Effector memory CD4-positive, alpha-beta T cell (primary cell): ENCODE measurements at regions not wholly inside any gene's neighbourhood (a gene's known extent, or its start where the extent isn't known, plus 50 kb on each side); places are given as distances from the start of the nearest gene placed in this dataset.

Experiments
- DNase-seq, 3 donors: peaks; one replicate each; pipeline ENCODE4 v3.0.0-alpha.2; 2020
- H3K27ac ChIP-seq: 2 replicates; pipeline ENCODE4 v1.7.0; 2013; ENCODE audit warnings: mild to moderate bottlenecking, low read length, moderate library complexity; ENCODE audit not compliant: insufficient read depth, poor library complexity, severe bottlenecking
- H3K27me3 ChIP-seq: replicated peaks from 2 replicates; pipeline ENCODE4 v1.7.0; 2013; ENCODE audit warnings: mild to moderate bottlenecking, low read length; ENCODE audit not compliant: insufficient read depth, control insufficient read depth, poor library complexity, severe bottlenecking
- H3K36me3 ChIP-seq: 2 replicates; pipeline ENCODE4 v1.7.0; 2013; ENCODE audit warnings: mild to moderate bottlenecking, low read length, moderate library complexity; ENCODE audit not compliant: control insufficient read depth, insufficient read depth
- H3K4me1 ChIP-seq: 2 replicates; pipeline ENCODE4 v1.7.0; 2013; ENCODE audit warnings: low read length, mild to moderate bottlenecking; ENCODE audit not compliant: control insufficient read depth, insufficient read depth, poor library complexity, severe bottlenecking
- H3K4me3 ChIP-seq: 2 replicates; pipeline ENCODE4 v1.7.0; 2013; ENCODE audit warnings: low read length, low read depth, mild to moderate bottlenecking; ENCODE audit not compliant: insufficient read depth, poor library complexity, severe bottlenecking
- H3K9me3 ChIP-seq: 2 replicates; pipeline ENCODE4 v1.7.0; 2013; ENCODE audit warnings: mild to moderate bottlenecking, low read length, moderate library complexity; ENCODE audit not compliant: control insufficient read depth

DNA sequence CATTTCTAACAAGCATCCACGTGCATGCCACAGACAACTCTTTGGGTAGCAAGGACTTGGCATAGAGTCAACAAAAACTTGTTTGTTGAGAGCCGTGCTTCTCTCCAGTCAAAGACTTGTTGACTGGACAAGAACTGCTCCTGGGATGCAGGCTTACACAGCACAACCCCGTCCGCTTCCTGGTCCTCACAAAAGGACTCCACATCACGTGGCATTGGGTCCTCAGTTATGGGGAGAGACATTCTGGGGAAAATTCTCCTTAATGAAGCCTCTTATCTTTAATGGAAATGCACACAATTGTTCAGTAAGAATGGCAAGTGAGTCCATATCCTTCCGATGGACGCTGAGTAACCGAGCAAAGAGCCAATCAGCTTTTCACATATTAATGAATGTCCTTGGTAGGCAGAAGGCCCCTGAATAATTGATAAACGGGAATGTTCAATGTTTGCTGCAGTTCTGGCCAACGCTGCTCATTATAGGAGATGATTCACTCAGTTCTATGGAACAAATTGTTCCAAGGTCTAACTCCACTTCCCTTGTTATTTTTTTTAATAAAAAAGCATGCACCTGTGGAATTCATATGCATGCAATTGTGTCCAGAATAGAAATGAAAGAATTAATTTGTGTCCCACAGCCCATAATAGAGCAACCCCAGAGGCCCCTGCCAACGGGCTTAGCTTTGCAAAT lies 97.0 kb upstream of the ZNF366 start:
- H3K4me3 ChIP-seq, result no peak overlapping the region
- H3K27me3 ChIP-seq, result no peaks in the 10 kb centered on the region
- H3K9me3 ChIP-seq, result no peaks in the 10 kb centered on the region
- no peak overlapping the region for H3K27ac ChIP-seq
- no peak for DNase-seq
- H3K4me1 ChIP-seq, result no peaks in the 10 kb centered on the region
- no peaks in the 10 kb centered on the region for H3K36me3 ChIP-seq

DNA sequence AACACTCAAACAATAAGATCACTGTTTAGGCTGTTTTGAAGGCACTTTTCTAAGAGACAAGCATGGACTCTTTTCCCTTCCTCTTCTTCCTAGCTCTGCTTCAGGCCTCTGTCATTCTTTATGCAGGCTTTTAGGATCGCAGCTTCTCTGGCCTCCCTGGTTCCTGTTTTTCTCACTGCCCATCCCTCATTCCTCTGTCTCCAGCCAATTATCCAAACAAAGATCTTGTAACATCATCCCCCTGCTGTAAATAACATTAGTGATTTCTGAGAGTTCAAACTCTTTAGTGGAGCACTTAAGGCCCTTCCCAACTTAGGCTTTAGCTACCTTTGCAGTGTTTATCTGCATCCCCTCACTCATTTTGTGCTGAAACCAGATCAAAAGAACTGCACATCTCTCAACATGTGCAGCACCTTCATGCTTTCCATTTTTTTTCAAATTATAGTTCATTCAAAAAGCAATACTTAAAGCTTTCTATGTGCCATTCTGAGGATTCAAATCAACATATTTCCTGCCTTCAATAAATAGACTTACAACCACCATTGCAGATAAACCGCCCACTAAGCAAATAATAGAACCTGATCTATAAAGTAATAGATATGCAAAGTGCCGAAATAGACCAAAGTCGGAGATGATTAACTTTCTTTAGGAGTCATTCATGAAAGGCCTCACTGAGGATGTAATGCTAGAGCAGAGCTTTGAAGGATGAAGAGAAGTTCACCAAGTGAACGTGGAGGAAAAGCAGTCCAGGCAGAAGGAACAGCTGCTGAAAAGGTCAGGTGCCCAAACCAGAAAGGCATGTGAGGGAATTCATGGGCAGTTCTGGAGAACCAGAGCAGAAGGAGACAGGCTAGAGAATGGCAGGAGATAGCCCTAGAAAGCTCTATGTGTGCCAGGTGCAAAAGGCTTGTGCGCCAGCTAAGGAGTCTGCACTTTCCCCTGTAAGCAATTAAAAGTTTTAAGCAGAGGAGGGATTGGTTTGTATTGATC lies 95.8 kb upstream of the ZNF366 start:
- Histone ChIP-seq H3K27me3 (no peaks in the 10 kb centered on the region), H3K4me3 (no peak overlapping the region), H3K9me3 (no peaks in the 10 kb centered on the region), H3K36me3 (no peaks in the 10 kb centered on the region), H3K27ac (no peak overlapping the region), H3K4me1 (no peaks in the 10 kb centered on the region)
- no peak for DNase-seq

GRCh38 chr5:72601861-72602260 lies 94.7 kb upstream of the ZNF366 start:
- DNase-seq, result no peak
- Histone ChIP-seq H3K27me3 (no peaks in the 10 kb centered on the region), H3K9me3 (no peaks in the 10 kb centered on the region), H3K4me1 (no peaks in the 10 kb centered on the region), H3K27ac (no peak overlapping the region), H3K36me3 (no peaks in the 10 kb centered on the region), H3K4me3 (no peak overlapping the region)

DNA sequence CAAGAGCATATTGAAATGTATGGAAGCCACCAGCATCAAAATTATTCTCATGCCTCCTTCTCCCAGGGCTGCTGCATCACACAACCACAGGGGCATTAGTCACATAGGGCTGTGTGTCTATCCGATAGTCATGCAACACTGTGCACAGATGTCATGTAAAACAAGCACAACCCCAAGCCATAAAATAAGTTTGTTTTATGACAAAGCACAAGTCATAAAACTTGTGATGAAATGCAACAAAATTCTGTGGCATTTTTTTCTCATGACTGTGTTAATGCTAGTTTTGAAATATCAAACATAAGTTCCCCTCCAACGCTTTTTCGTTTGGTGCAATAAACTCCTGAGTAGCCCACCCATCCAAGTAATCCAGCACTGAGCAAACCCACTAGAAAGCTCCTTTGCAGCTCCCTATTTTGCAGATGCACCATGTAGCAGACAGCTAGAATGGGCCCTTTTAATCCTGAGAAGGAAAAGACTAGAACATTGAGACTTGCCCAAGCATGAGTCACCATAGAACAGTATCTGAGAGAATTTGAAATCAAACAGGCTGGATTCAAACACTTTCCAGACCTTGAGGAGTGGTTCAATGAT lies 93.3 kb upstream of the ZNF366 start:
- Histone ChIP-seq H3K4me1 (no peaks in the 10 kb centered on the region), H3K9me3 (no peaks in the 10 kb centered on the region), H3K27ac (no peak overlapping the region), H3K4me3 (no peak overlapping the region), H3K27me3 (no peaks in the 10 kb centered on the region), H3K36me3 (no peaks in the 10 kb centered on the region)
- DNase-seq, result no peak

DNA sequence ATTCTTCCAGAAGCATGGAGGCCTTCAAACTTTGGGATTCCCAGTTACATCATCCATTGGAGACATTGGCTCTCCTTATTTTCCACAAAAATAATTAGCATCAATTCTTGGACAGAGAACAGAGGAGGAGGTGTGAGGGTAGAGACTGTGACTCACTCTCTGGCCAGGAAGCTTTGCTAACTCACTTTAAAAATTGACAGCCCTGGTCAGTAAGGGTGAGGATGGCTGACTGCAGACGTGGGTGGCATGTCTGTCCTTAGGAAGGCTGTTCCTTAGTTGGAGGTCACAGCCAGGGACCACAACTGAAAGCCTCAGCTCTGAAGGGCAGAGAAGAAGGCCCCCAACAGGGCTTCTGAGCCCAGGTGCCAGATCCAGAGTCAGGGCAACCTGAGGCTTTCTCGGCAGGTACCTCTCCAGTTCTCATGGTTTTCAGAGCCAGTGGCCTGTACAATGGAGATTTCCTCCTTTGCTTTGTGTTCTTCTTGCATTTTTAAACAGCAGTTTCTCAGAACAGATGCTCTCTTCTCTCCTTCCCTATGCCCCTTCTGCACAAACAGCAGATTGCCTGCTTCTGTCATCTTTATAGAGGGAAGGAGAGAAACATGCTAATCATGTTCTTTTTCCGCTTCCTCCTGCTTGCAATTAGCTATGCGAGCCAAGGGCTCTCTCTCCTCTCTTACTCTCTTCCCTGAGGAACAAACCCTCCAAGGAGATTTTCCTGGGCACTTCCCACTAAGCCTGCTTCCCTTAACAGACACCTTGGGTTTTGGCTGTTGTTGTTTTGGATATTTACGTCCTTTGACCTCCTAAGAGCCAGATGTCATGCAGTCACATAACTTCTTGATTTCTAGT lies 92.5 kb upstream of the ZNF366 start:
- no peak for DNase-seq
- Histone ChIP-seq H3K4me3 (no peak overlapping the region), H3K4me1 (no peaks in the 10 kb centered on the region), H3K36me3 (no peaks in the 10 kb centered on the region), H3K27me3 (no peaks in the 10 kb centered on the region), H3K27ac (no peak overlapping the region), H3K9me3 (no peaks in the 10 kb centered on the region)

DNA sequence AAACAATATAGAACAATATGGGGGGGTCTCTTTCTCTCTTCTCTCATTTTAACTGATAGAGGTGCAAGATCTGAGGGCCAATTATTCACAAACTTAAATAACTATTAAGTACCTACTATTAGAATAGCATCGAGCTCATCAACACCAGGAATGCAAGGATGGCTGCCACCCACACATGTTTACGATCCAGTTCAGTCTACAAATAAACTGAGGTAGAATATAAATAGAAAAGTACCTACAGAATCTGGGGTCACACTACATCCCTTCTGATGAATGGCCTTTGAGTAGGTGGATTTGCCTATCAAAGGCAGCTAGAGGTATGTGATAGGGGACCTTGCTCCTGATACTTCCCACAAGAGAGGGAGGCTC lies 91.8 kb upstream of the ZNF366 start:
- Histone ChIP-seq H3K9me3 (no peaks in the 10 kb centered on the region), H3K4me1 (no peaks in the 10 kb centered on the region), H3K27me3 (no peaks in the 10 kb centered on the region), H3K36me3 (no peaks in the 10 kb centered on the region), H3K27ac (no peak overlapping the region), H3K4me3 (no peak overlapping the region)
- DNase-seq, result no peak

GRCh38 chr5:72598401-72599064 lies 91.3 kb upstream of the ZNF366 start:
- DNase-seq, result no peak
- no peaks in the 10 kb centered on the region for H3K9me3 ChIP-seq
- H3K27ac ChIP-seq, result no peak overlapping the region
- H3K36me3 ChIP-seq, result no peaks in the 10 kb centered on the region
- no peaks in the 10 kb centered on the region for H3K4me1 ChIP-seq
- no peak overlapping the region for H3K4me3 ChIP-seq
- no peaks in the 10 kb centered on the region for H3K27me3 ChIP-seq

DNA sequence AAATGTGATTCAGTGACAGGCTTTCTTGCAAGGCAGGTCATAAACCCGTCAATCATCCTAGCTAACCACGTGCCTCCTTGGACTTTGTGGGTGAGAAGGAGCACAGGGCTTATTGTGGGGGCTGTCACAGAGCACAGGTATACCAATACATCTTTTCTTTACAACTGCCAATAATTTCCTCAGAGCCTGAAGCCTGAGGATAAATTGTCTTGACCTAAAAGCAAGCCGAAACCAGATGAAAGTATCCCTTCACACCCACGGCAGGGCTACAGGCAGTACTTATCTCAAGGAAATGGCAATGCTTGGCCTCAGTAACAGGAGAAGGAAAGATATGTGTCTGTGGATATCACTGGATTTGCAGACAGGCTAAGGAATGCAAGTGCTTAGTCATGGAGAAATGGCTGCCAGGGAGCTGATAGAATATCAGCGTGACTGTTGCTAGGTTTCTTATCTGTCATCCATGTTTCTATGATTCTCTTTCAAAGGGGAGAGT lies 90.3 kb upstream of the ZNF366 start:
- Histone ChIP-seq H3K27me3 (no peaks in the 10 kb centered on the region), H3K27ac (no peak overlapping the region), H3K4me1 (no peaks in the 10 kb centered on the region), H3K4me3 (no peak overlapping the region), H3K36me3 (no peaks in the 10 kb centered on the region), H3K9me3 (no peaks in the 10 kb centered on the region)
- DNase-seq, result no peak

- no peak for DNase-seq
- Histone ChIP-seq H3K4me1 (no peaks in the 10 kb centered on the region), H3K36me3 (no peaks in the 10 kb centered on the region), H3K9me3 (no peaks in the 10 kb centered on the region), H3K27ac (no peak overlapping the region), H3K27me3 (no peaks in the 10 kb centered on the region), H3K4me3 (no peak overlapping the region)
Measured at GRCh38 chr5:72596956-72597355, 89.7 kb upstream of the ZNF366 start.
